ENCODE measurements at regions not wholly inside any gene's neighbourhood (a gene's known extent, or its start where the extent isn't known, plus 50 kb on each side); places are given as distances from the start of the nearest gene placed in this dataset.

DNA sequence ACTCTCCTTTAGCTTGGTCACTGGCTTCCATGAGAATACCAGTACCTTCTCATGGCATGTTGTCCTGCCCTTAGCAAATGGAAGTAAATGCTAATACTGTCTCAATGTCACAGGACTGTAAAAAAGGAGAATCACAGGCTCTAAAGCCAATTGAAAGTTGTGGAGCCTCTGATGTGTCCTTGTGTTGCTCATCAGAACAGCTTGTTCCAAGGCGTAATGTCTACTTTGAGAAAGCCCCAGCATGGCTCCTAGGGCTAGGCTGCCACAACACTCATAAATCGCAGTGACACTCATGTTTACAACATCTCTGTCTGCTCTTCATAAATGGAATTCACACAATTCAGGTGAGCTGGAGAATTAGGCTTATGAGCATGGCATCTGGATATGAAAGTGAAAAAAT is 94.9 kb downstream of the ACTL7B start:
- intact Hi-C loops (cut with micrococcal nuclease) = loop anchor here (5.0 to 10.0 kb wide), 3 partner anchors 196 to 1339 kb away; no protein-coding TSS in a partner anchor
- 100% methylated on average over 1 of the region's 2 CpGs for WGBS (ENCODE audit: insufficient coverage)

DNA sequence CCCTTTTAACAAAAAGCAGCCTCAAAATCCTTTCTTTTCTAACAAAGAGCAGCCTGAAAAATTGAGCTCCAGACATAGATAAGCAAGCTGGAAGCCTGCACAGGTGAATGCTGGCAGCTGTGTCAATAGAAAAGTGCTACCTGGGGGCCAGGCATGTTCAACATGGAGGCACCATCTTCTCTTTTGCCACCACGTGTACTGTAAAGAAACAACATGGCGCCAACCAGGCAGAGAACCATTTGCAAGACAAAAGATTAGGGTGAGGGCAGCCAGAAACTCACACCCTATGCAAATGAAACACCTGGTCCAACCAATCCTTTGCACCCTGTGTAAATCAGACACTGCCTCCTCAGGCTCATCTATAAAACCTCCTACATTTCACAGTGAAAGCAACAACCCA is 96.0 kb downstream of the ACTL7B start:
- no peak for DNase-seq
- intact Hi-C loops (cut with micrococcal nuclease) = loop anchor here (5.0 to 10.0 kb wide), 3 partner anchors 195 to 1338 kb away; no protein-coding TSS in a partner anchor
- no peak overlapping the region for H3K4me3 ChIP-seq (replicated peaks in 1 of 3; ENCODE audit: low read depth in 2 of 3, low read length in 3 of 3)
- no peak overlapping the region for H3K4me2 ChIP-seq (replicated peaks; ENCODE audit: extremely low read depth, low read length, poor library complexity, severe bottlenecking)
- no peak overlapping the region for H2AFZ ChIP-seq (ENCODE audit: insufficient read depth, low read depth, low read length, poor library complexity, severe bottlenecking)
- no peaks in the 10 kb centered on the region for H3K36me3 Mint-ChIP-seq
- H3K36me3 ChIP-seq (replicated peaks in 1 of 2; ENCODE audit: control insufficient read depth in 1 of 2, insufficient read depth in 2 of 2, low read length in 2 of 2) = no peaks in the 10 kb centered on the region
- peak overlapping the region in 1 of 7 donors; percentile 28 for H3K27ac Mint-ChIP-seq
- WGBS (ENCODE audit: insufficient coverage) = 100% methylated on average over 2 of the region's 2 CpGs
- no peaks in the 10 kb centered on the region for H3K4me1 ChIP-seq (ENCODE audit: control insufficient read depth in 1 of 2, insufficient read depth in 2 of 2, low read length in 2 of 2)
- no peaks in the 10 kb centered on the region for H3K27me3 ChIP-seq (ENCODE audit: control insufficient read depth in 2 of 2, insufficient read depth in 2 of 2, low read length in 2 of 2)
- H3K4me3 Mint-ChIP-seq = no peak overlapping the region
- peaks cover 8% of the 10 kb centered on the region for H3K4me1 Mint-ChIP-seq
- H3K9me3 ChIP-seq (replicated peaks in 1 of 2; ENCODE audit: control insufficient read depth in 1 of 2, insufficient read depth in 1 of 2, low read length in 2 of 2) = no peaks in the 10 kb centered on the region
- H3K27me3 Mint-ChIP-seq (ENCODE audit: low read depth in 3 of 3) = no peaks in the 10 kb centered on the region
- peaks cover 0 to 4% (median 0%) of the 10 kb centered on the region in 7 donors for H3K9me3 Mint-ChIP-seq
- no peak overlapping the region for H3K27ac ChIP-seq (ENCODE audit: low read depth in 1 of 2, low read length in 2 of 2)
- TF ChIP-seq, protein P1, sequence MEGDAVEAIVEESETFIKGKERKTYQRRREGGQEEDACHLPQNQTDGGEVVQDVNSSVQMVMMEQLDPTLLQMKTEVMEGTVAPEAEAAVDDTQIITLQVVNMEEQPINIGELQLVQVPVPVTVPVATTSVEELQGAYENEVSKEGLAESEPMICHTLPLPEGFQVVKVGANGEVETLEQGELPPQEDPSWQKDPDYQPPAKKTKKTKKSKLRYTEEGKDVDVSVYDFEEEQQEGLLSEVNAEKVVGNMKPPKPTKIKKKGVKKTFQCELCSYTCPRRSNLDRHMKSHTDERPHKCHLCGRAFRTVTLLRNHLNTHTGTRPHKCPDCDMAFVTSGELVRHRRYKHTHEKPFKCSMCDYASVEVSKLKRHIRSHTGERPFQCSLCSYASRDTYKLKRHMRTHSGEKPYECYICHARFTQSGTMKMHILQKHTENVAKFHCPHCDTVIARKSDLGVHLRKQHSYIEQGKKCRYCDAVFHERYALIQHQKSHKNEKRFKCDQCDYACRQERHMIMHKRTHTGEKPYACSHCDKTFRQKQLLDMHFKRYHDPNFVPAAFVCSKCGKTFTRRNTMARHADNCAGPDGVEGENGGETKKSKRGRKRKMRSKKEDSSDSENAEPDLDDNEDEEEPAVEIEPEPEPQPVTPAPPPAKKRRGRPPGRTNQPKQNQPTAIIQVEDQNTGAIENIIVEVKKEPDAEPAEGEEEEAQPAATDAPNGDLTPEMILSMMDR (IDR thresholded peaks at IDR 0.05) = no peak
- H3K9ac ChIP-seq (ENCODE audit: insufficient read depth, low read length, poor library complexity, severe bottlenecking) = no peak overlapping the region
- no peaks in the 10 kb centered on the region for H3K79me2 ChIP-seq (ENCODE audit: insufficient read depth, low read length)
- H4K20me1 ChIP-seq (ENCODE audit: insufficient read depth, low read length) = no peaks in the 10 kb centered on the region

More for the DNA sequence above, 94.9 kb downstream of the ACTL7B start:
- Histone ChIP-seq H3K27me3 (ENCODE audit: control insufficient read depth in 2 of 2, insufficient read depth in 2 of 2, low read length in 2 of 2) (no peaks in the 10 kb centered on the region), H3K27ac (ENCODE audit: low read depth in 1 of 2, low read length in 2 of 2) (no peak overlapping the region), H2AFZ (ENCODE audit: insufficient read depth, low read depth, low read length, poor library complexity, severe bottlenecking) (no peak overlapping the region), H3K79me2 (ENCODE audit: insufficient read depth, low read length) (no peaks in the 10 kb centered on the region), H3K4me3 (replicated peaks in 1 of 3; ENCODE audit: low read depth in 2 of 3, low read length in 3 of 3) (no peak overlapping the region), H3K9me3 (replicated peaks in 1 of 2; ENCODE audit: control insufficient read depth in 1 of 2, insufficient read depth in 1 of 2, low read length in 2 of 2) (no peaks in the 10 kb centered on the region), H3K4me2 (replicated peaks; ENCODE audit: extremely low read depth, low read length, poor library complexity, severe bottlenecking) (no peak overlapping the region), H3K9ac (ENCODE audit: insufficient read depth, low read length, poor library complexity, severe bottlenecking) (no peak overlapping the region), H4K20me1 (ENCODE audit: insufficient read depth, low read length) (no peaks in the 10 kb centered on the region), H3K4me1 (ENCODE audit: control insufficient read depth in 1 of 2, insufficient read depth in 2 of 2, low read length in 2 of 2) (peaks cover 0 to 2% of the 10 kb centered on the region in 2 donors), H3K36me3 (replicated peaks in 1 of 2; ENCODE audit: control insufficient read depth in 1 of 2, insufficient read depth in 2 of 2, low read length in 2 of 2) (no peaks in the 10 kb centered on the region)
- H3K4me1 Mint-ChIP-seq = peaks cover 8% of the 10 kb centered on the region
- H3K27ac Mint-ChIP-seq = no peak overlapping the region
- no peaks in the 10 kb centered on the region for H3K36me3 Mint-ChIP-seq
- no peaks in the 10 kb centered on the region for H3K27me3 Mint-ChIP-seq (ENCODE audit: low read depth in 3 of 3)
- no peak for DNase-seq
- H3K9me3 Mint-ChIP-seq = peaks cover 0 to 4% (median 0%) of the 10 kb centered on the region in 7 donors
- TF ChIP-seq, protein P1 (IDR thresholded peaks at IDR 0.05) = no peak
- no peak overlapping the region for H3K4me3 Mint-ChIP-seq

All from CD14-positive monocyte (primary cell).